Vagina (tissue), 2 donors: ENCODE measurements at regions not wholly inside any gene's neighbourhood (a gene's known extent, or its start where the extent isn't known, plus 50 kb on each side); places are given as distances from the start of the nearest gene placed in this dataset.

Experiments used
- DNase-seq, 2 donors: peaks; one replicate each; pipeline ENCODE4 v3.0.0-alpha.2; 2017; ENCODE audit errors: extremely low spot score in 2 of 2
- H3K27ac ChIP-seq: fragments of 200-600 bp; sonication (generic); one replicate; pipeline ENCODE4 v1.5.1; 2019
- H3K27me3 ChIP-seq: fragments of 200-600 bp; sonication (generic); one replicate; pipeline ENCODE4 v1.5.1; 2019
- H3K36me3 ChIP-seq, 2 donors: fragments of 200-600 bp; sonication (generic); one replicate each; pipeline ENCODE4 v1.5.1; 2017 to 2019
- H3K4me1 ChIP-seq: fragments of 200-600 bp; sonication (generic); one replicate; pipeline ENCODE4 v1.5.1; 2019
- H3K4me3 ChIP-seq, 2 donors: fragments of 200-600 bp; sonication (generic); 1 replicate in 1 of 2; 2 replicates in 1 of 2; pipeline ENCODE4 v1.5.1; 2016 to 2019
- H3K9me3 ChIP-seq: fragments of 200-600 bp; sonication (generic); one replicate; pipeline ENCODE4 v1.5.1; 2019
- CTCF ChIP-seq, 3 experiments: fragments of 450-650 bp in 2 of 3; fragments of 200-600 bp in 1 of 3; sonication (generic) in 1 of 3; IDR thresholded peaks; one replicate each; pipeline ENCODE4 v1.5.1; 2017 to 2019; ENCODE audit warnings: antibody characterized with exemption in 3 of 3, mild to moderate bottlenecking in 2 of 3, moderate library complexity in 2 of 3
- POLR2A ChIP-seq, 2 donors: fragments of 450-650 bp; IDR thresholded peaks; one replicate each; pipeline ENCODE4 v1.6.1; 2017; ENCODE audit warnings: antibody characterized with exemption in 2 of 2, mild to moderate bottlenecking in 2 of 2, moderate library complexity in 2 of 2
- POLR2AphosphoS5 ChIP-seq, 2 donors: sonication (generic); formaldehyde crosslinking; IDR thresholded peaks; one replicate each; pipeline ENCODE4 v1.9.0; 2017; ENCODE audit warnings: antibody characterized with exemption in 2 of 2, mild to moderate bottlenecking in 2 of 2, low read depth in 1 of 2; ENCODE audit not compliant: insufficient read depth in 1 of 2
- intact Hi-C: fragments of 100-400 bp; cut with DNase I; formaldehyde crosslinking; loops from one replicate; pipeline ENCODE4 v1.15.1; 2023

- intact Hi-C loops = no loop called here
- Histone ChIP-seq H3K27me3 (no peaks in the 10 kb centered on the region), H3K9me3 (no peaks in the 10 kb centered on the region), H3K4me1 (no peaks in the 10 kb centered on the region), H3K27ac (no peak overlapping the region), H3K36me3 (no peaks in the 10 kb centered on the region), H3K4me3 (no peak overlapping the region)
- DNase-seq = no peak
- TF ChIP-seq POLR2A (IDR thresholded peaks at IDR 0.05) (no peak), POLR2AphosphoS5 (IDR thresholded peaks at IDR 0.05; ENCODE audit: insufficient read depth in 1 of 2, low read depth in 1 of 2) (no peak), CTCF (IDR thresholded peaks at IDR 0.05) (no peak)
Observed at GRCh38 chr16:47940466-47940865, 215.3 kb downstream of the ABCC12 start.

GRCh38 chr16:47939680-47940079, 216.1 kb downstream of the ABCC12 start:
- H3K36me3 ChIP-seq = no peaks in the 10 kb centered on the region
- no peaks in the 10 kb centered on the region for H3K4me1 ChIP-seq
- TF ChIP-seq POLR2A (IDR thresholded peaks at IDR 0.05) = no peak
- no peak for TF ChIP-seq CTCF (IDR thresholded peaks at IDR 0.05)
- no peak for TF ChIP-seq POLR2AphosphoS5 (IDR thresholded peaks at IDR 0.05; ENCODE audit: insufficient read depth in 1 of 2, low read depth in 1 of 2)
- no peak for DNase-seq
- intact Hi-C loops = no loop called here
- no peak overlapping the region for H3K27ac ChIP-seq
- no peak overlapping the region for H3K4me3 ChIP-seq
- H3K27me3 ChIP-seq = no peaks in the 10 kb centered on the region
- no peaks in the 10 kb centered on the region for H3K9me3 ChIP-seq

GRCh38 chr16:47938272-47938671, 217.5 kb downstream of the ABCC12 start:
- no peaks in the 10 kb centered on the region for H3K9me3 ChIP-seq
- no peak for DNase-seq
- no peak overlapping the region for H3K27ac ChIP-seq
- H3K36me3 ChIP-seq = no peaks in the 10 kb centered on the region
- no peak overlapping the region for H3K4me3 ChIP-seq
- no peaks in the 10 kb centered on the region for H3K4me1 ChIP-seq
- intact Hi-C loops = no loop called here
- TF ChIP-seq CTCF (IDR thresholded peaks at IDR 0.05) = no peak
- TF ChIP-seq POLR2AphosphoS5 (IDR thresholded peaks at IDR 0.05; ENCODE audit: insufficient read depth in 1 of 2, low read depth in 1 of 2) = no peak
- TF ChIP-seq POLR2A (IDR thresholded peaks at IDR 0.05) = no peak
- no peaks in the 10 kb centered on the region for H3K27me3 ChIP-seq

GRCh38 chr16:47928008-47928407, 227.8 kb downstream of the ABCC12 start:
- H3K4me1 ChIP-seq = no peaks in the 10 kb centered on the region
- intact Hi-C loops = no loop called here
- no peak overlapping the region for H3K4me3 ChIP-seq
- TF ChIP-seq CTCF (IDR thresholded peaks at IDR 0.05) (no peak), POLR2AphosphoS5 (IDR thresholded peaks at IDR 0.05; ENCODE audit: insufficient read depth in 1 of 2, low read depth in 1 of 2) (no peak), POLR2A (IDR thresholded peaks at IDR 0.05) (no peak)
- no peaks in the 10 kb centered on the region for H3K9me3 ChIP-seq
- no peaks in the 10 kb centered on the region for H3K36me3 ChIP-seq
- DNase-seq = no peak
- no peaks in the 10 kb centered on the region for H3K27me3 ChIP-seq
- H3K27ac ChIP-seq = no peak overlapping the region

- Histone ChIP-seq H3K4me3 (no peak overlapping the region), H3K9me3 (no peaks in the 10 kb centered on the region), H3K4me1 (no peaks in the 10 kb centered on the region), H3K27me3 (no peaks in the 10 kb centered on the region), H3K27ac (no peak overlapping the region), H3K36me3 (no peaks in the 10 kb centered on the region)
- TF ChIP-seq CTCF (IDR thresholded peaks at IDR 0.05) = no peak
- no peak for TF ChIP-seq POLR2A (IDR thresholded peaks at IDR 0.05)
- no peak for TF ChIP-seq POLR2AphosphoS5 (IDR thresholded peaks at IDR 0.05; ENCODE audit: insufficient read depth in 1 of 2, low read depth in 1 of 2)
- DNase-seq = no peak
- intact Hi-C loops = no loop called here
Observed at GRCh38 chr16:47927330-47927729, 228.5 kb downstream of the ABCC12 start.
